Suprapubic skin (tissue), 4 donors: ENCODE measurements at regions not wholly inside any gene's neighbourhood (a gene's known extent, or its start where the extent isn't known, plus 50 kb on each side); places are given as distances from the start of the nearest gene placed in this dataset.

Source experiments
- POLR2A ChIP-seq, 2 donors: fragments of 450-650 bp; IDR thresholded peaks; one replicate each; pipeline ENCODE4 v1.6.1; 2017; ENCODE audit warnings: antibody characterized with exemption in 2 of 2, mild to moderate bottlenecking in 2 of 2, moderate library complexity in 2 of 2
- POLR2AphosphoS5 ChIP-seq, 3 donors: sonication (generic); formaldehyde crosslinking; IDR thresholded peaks; one replicate each; pipeline ENCODE4 v1.6.1; 2017; ENCODE audit warnings: antibody characterized with exemption in 3 of 3
- TF ChIP-seq, protein P1 (sequence below), 2 donors: fragments of 200-600 bp in 1 of 2; fragments of 450-650 bp in 1 of 2; sonication (generic) in 1 of 2; IDR thresholded peaks; one replicate each; pipeline ENCODE4 v1.5.1; 2016 to 2019; ENCODE audit warnings: antibody characterized with exemption in 2 of 2, mild to moderate bottlenecking in 1 of 2, moderate library complexity in 1 of 2

DNA sequence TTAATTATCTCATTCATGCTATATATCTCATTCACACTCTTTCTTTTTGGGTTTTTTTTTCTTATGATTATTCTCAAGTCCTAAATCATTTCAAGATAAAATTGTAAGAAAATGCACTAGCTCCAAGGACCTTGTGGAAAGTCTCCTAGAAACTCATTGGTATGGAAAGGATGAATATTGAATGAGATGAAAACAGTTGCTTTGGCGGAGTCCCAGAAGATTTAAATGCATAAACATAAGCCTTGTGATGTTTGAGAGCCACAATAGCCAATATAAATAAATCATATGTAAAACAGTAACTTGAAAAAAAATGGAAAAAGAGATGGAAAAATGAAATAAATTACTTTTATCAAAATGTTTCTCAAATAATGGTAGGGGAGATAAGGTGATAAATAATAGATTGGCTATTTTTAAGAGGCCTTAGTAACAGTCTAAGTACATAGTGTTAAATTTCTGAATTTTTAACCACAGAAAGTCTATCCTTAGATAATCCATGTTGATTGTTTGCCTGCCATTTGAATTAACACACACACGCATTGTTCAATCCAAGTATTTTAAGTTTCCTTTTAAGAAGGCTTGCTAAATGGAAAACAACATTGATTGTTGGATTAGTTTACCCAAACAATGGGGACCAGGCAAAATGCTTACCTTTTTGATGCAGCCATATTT is 81.1 kb upstream of the CD2AP start:
- TF ChIP-seq POLR2A (IDR thresholded peaks at IDR 0.05) (no peak), POLR2AphosphoS5 (IDR thresholded peaks at IDR 0.05) (no peak)
- TF ChIP-seq, protein P1, sequence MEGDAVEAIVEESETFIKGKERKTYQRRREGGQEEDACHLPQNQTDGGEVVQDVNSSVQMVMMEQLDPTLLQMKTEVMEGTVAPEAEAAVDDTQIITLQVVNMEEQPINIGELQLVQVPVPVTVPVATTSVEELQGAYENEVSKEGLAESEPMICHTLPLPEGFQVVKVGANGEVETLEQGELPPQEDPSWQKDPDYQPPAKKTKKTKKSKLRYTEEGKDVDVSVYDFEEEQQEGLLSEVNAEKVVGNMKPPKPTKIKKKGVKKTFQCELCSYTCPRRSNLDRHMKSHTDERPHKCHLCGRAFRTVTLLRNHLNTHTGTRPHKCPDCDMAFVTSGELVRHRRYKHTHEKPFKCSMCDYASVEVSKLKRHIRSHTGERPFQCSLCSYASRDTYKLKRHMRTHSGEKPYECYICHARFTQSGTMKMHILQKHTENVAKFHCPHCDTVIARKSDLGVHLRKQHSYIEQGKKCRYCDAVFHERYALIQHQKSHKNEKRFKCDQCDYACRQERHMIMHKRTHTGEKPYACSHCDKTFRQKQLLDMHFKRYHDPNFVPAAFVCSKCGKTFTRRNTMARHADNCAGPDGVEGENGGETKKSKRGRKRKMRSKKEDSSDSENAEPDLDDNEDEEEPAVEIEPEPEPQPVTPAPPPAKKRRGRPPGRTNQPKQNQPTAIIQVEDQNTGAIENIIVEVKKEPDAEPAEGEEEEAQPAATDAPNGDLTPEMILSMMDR (IDR thresholded peaks at IDR 0.05) = no peak
